GDM1 (cell line): ENCODE measurements at regions not wholly inside any gene's neighbourhood (a gene's known extent, or its start where the extent isn't known, plus 50 kb on each side); places are given as distances from the start of the nearest gene placed in this dataset.

Experiments used
- DNase-seq: peaks from one replicate; lab custom pipeline; 2025; lab: John Stamatoyannopoulos, UW

DNA sequence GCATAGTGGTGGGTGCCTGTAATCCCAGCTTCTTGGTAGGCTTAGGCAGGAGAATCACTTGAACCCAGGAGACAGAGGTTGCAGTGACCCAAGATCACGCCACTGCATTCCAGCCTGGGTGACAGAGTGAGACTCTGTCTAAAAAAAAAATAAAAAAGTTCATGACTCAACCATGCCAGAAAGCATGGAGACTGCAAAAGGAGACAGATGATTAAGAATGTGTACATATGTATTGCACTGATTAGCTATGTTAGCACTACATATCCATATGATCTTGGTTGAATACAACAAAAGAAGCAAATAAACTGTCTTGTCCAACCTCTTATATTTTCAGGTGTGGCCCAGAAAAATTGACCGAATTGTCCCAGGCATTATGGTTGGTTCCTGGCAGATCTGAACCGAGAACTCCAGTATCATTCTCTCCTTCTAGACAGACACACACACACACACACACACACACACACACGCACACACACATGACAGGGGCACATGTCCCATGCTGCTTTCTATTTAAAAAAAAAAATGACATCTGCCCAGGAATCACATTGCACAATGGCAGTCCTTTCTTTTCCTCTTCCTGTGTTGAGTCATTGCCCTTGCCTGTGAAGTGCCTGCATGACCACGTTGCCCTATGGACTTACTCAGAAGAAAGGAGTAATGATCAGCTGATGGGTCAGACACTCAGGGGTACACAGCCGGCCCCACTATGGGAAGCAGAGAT is 65.6 kb downstream of the MYCN start:
- peak; percentile 47 for DNase-seq

DNA sequence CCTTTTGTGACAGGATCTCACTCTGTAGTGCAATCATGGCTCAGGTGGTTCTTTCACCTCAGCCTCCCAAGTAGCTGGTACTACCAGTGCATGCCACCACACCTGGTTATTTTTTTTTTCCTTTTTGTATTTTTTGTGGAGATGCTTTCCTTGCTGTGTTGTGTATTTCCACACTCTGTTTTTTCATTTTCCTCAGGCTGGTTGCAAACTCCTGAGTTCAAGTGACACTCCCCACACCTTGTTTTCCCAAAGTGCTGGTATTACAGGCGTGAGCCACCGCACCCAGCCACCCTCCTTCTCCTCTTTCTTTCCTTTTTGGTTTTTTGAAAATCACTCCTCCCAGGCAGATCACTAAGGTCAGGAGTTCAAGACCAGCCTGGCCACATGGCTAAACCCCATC is 65.0 kb downstream of the MYCN start:
- DNase-seq, result no peak

DNA sequence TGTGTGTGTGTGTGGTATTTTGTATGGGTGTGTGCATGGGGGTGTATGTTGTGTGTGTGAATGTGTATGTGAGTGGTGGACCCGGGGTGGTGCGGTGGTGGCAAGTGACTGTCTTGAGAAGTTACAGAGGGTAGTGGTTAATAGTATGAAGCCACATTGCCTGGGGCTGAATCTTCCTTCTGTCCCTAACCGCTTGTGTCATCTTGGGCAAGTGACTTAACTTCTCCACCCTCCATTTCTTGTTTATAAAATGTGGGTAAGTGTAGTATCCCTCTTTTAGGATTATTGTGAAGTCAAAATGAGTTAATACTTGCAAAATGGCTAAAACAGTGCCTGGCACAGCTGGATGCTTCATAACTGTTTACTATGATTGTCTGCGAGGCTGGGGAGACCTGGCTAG is 63.5 kb downstream of the MYCN start:
- no peak for DNase-seq

DNA sequence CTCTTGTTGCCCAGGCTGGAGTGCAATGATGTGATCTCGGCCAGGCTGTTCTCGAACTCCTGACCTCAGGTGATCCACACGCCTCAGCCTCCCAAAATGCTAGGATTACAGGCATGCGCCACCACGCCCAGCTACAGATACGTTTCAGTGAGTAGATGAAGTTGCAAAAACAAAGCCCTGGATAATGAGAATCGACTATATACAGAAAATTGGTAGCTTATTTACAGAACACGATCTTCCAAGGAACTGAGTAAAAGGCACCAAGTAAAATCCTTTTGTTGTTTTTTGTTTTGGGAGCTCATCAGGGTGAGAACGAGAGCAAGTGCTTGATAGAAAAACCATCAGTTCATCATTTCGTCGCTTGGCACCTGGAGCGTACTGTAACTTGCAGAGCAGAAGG is 62.8 kb downstream of the MYCN start:
- no peak for DNase-seq

DNA sequence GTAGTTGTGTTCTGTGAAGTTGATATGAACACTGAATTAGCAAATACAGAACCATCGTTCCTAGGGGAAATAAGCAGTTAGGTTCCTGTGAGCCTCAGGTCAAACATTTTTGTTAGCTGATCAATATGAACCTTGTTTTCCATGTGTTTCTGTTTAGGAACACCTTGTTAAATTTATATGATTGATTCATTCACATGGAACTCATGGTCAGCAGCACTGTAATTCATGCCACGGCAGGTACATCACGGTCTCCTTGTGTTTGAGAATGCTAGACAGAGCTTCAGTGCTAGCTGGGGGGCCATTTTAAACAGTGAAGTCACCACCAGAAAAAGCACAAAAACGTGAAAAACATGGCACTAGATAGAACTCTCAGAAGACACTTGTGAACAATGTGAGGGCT is 62.2 kb downstream of the MYCN start:
- no peak for DNase-seq

DNA sequence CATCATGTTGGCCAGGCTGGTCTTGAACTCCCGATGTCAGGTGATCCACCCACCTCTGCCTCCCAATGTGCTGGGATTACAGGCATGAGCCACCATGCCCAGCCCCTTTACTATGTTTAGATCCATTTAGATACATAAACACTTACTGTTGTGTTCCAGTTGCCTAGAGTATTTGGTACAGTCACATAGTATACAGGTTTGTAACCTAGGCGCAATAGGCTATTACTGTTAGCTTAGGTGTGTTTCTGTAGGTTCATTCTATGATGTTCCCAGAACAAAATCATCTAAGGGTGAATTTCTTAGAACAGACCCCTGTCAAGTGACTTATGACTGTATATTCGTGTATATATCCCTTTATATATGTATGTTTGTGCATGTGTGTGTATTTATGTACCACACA is 61.8 kb downstream of the MYCN start:
- DNase-seq, result no peak

DNA sequence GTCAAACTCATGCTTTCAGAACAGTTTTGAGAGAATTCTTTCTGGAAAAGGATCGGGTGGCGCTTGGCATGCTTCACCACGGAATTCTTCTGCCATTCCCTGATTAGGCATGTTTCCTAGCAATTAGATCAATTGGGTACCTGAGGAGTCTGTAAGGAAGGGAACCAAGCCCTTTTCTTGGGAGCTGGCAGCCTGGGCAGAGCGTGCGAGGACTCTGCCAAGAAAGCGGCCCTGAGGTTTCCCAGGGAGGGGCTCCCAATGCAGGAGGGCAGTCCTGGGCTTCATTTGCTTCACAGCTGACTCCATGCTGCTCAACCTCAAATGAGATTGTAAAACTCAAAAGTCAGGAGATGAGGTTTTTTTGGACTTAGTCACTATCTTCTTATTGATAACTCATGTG is 60.3 kb downstream of the MYCN start:
- DNase-seq, result no peak

DNA sequence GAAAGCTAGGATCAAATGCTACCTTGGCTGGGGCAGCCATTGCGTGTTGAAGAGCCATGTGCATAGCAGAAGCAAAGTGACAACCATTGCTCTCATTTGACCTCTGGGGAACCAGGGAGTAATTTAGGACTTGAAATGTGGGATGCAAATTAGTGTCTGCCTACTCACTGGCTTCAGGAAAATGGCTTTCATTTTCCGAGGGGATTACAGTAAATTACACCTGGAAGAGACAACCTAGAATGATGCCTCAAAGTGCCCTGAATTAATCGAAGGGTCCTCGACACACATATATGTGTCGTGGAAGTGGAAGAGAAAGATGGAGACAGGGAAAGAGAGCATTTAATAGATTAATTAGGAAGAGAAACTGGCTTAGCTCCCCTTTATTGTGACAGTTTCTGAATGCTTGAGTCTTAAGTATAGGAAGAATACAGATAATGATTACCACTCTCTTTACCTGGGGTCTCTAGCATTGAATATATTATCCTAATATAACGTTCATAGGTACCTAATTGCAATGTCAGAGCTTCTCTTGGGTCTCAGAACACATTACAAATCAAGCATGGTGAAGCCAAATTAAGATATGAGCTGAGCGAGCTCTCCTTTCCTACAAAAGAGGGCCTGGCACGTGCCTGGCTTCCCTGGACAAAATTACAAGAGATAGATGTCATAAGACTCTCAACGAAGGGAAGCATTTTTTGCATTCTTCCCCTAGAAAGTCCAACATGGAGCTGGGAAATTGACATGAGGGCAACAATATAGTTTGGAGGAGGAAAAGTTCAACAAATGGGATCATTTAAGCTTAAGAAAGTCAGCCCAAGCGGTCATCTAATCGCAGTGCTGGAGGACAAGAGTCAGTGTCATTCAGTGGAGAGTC is 59.5 kb downstream of the MYCN start:
- DNase-seq, result no peak

DNA sequence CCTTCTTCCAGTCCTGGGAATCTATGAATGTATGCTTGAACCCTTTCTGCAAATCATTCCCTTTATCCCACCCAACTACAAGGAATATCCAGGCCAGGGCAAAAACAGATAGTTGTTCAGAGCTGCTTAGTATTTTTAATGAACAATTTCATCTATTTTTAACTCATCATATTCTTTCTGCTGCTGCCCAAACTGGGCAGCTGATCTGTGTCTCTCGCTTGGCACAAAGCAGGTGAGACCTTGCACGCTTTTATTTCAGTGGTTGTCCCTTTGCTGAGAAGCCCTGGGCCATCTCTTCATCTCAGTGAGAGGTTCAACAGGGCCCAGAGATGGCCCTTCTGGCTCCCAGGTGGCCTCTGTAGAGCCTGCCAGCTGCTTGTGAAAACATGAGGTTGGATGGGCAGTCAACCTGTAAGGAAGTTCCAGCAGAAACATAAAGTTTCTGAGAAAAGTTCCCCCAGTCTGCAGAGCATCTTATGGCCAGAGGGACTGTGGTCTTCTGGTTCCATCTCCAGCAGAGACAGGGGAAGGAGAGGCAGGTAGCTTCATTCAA is 57.5 kb downstream of the MYCN start:
- DNase-seq, result no peak

DNA sequence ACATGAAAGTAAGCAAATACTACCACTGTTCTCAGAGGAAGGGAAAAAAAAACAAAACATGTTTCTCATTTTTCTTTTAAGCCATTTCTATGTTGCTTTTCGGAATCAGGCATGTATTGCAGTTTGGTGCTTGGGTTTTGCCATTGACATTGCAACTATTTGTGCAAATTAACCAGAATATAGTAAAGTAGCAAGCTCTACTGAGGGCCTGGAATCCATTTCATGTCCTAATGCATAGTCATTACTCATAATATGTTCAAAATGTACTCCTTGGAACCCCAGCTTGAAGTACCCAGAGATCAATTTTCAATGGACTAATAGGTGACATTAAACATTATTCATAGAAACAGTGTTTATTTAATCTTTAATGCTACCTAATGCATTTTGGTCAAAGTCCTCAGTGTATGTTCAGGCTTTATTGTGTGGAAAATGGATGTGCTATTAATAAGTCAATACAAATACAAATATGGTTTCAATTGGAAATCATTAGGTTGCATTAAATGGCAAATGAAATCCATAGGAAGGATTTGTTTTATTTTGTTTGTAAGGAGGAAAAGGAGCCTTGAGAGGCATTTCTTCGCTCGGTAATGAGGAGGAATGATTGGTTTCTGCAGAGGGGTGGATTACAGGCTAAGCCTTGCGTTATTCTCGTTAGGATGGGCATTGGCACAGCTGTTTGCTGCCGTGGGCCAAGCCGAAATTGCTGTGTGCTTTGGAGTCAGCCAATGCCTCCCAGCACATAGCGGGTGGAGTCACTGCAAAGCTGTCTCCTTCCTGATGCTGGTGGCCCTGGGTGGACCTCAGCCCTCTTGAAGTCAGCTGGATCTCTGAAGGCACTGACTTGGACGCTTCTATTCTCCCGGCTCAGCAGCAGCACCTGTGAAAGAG is 56.4 kb downstream of the MYCN start:
- no peak for DNase-seq
